ENCODE measurements at regions not wholly inside any gene's neighbourhood (a gene's known extent, or its start where the extent isn't known, plus 50 kb on each side); places are given as distances from the start of the nearest gene placed in this dataset.

DNA sequence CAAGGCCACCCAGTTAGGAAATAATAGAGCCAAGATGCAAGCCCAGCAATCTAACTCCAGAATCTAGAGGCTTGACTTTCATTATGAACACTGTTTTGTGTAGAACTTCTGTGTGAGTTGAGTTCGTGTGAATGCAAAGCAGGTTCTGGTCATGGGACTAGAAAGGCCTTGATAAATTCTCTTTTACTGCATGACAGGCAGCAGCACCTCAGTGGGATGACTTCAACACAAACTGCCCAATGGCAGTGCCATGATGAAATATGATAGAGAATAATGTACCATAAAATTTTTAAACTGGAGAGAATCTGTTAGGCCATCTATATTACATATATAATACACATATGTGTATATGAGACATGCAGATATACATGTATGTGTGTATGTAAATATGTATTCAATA lies 214.5 kb downstream of the KLF5 start:
- DNase-seq: no peak

GRCh38 chr13:73272831-73273230 lies 214.0 kb downstream of the KLF5 start:
- no peak for DNase-seq

DNA sequence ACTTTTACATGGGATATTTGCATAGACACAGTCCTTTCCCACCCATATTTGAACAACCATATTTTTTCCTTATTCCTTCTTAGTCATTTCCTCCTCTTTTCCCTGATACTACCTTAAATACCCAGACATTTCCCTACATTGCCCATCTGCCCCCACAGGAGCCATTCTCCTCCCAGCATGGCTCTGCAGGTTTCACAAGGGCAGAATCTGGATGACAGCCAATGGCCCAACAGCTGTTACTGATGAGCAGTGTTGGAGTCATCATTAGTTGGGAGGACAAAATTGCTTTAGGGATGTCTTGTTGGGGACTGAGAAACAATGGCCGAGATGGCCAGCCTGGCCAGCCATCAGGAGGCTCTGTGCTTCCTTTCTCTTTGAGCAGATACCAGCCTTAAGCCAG lies 209.5 kb downstream of the KLF5 start:
- DNase-seq: no peak

DNA sequence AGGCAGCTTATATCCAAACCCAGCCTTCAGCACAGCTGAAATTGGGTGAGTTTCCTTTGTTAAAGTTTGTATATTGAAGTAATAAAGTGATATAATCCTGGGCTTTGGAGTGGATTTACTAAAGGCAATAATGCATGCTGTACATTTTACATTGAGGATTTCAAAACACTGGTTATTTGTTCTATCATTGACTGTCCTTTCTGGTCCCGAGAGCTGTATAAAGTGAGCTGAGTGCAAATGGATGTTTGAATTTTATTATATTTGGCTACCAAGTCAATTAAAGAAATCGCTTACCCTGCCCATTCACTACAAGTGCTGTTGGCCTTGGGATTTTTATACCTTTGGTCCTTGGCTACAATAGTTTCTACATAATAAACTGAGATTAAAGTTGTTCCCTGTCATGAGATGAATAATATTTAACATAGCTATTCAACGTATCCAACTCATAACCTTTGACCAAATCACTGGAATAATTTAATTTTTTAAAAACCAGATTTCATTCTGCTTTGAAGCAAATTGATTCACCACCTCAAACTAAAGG lies 207.9 kb downstream of the KLF5 start:
- DNase-seq: no peak

- no peak for DNase-seq
Measured at GRCh38 chr13:73262862-73263627, 204.2 kb downstream of the KLF5 start.

DNA sequence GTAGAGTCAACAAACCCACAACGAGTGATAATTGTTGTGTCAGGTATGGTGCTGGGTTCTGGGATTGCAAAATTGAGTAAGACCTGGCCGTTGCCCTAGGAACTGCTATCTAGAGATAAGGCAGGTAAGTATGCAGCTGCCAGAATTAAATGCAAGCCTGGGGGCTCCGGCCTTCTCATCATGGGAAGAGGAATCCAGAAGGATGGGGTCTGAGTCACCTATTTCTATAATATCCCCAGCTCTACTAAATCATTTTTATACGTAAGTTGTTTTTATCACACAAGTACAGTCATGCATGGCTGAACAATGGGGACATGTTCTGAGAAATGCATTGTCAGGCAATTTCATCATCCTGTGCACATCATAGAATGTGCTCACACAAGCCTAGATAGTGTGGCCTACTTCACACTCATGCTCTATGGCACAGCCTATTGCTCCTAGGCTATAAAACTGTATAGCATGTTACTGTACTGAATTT lies 203.0 kb downstream of the KLF5 start:
- no peak for DNase-seq

- no peak for DNase-seq
Measured at GRCh38 chr13:73259061-73260017, 200.5 kb downstream of the KLF5 start.

DNA sequence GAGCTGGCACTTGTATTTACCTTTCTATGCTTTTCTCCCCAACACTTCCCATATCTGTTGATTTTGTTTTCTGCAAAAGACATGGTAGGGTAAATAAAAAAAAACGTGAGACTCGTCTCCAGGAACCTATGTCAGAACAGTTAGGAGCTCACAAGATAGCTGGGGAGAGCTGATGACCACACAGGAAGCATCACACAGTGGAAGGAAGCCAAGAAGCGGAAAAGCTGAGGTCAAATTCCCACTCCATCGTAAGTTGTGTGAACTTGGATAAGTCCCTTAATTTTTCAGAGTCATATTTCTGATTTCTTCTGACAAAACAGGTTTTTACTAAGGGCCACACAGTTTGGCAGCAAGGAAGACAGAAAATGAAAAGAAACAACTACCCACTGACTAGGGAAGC lies 199.6 kb downstream of the KLF5 start:
- DNase-seq: no peak

DNA sequence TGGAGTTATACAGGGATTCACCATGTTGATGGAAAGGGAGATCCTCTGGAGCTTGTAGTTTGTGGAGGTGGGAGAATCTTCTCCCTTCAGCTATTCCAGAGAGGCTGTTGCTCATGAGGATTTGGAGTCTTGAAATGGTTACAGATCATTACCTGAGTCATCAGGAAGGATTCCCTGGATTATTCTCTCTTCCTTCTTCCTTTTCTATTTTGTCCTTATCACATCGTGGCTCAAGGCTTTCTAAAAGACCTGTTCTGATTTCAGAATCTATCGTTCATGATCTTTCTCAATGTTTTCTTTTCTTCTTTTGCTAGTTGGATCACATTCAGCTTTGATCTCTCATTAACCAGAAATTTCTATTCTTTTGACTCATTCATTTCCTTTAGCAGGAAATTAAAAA lies 196.0 kb downstream of the KLF5 start:
- no peak for DNase-seq

DNA sequence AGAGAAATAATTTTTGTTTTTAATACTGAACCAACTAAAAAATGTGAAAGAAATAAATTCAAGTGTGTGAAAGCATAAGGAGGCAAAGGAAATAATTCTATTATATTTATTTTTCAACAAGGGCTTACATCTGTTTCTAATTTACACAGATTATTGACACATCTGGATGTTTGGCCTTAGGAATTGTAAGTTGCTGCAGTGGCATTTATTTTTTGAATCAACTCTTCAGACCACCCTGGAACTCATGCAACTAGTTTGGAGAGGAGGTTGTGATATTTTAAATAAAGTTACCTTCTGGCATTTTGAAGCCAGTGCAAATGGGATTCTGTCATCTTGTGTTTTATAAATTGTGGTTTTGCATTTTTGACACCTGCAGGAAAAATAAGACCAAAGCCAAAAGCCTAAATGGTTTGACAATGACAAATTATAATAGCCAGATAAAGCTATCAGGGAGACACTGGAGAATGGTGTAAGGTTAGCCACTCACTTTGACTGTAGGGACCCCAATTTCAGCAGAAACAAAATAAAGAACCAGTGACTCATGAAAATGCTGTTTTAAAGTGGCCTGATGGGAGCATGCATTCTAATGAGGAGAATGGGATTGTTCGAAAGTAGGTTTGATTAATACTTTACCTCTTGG lies 192.9 kb downstream of the KLF5 start:
- no peak for DNase-seq

GRCh38 chr13:73250061-73250460 lies 191.3 kb downstream of the KLF5 start:
- no peak for DNase-seq

DNA sequence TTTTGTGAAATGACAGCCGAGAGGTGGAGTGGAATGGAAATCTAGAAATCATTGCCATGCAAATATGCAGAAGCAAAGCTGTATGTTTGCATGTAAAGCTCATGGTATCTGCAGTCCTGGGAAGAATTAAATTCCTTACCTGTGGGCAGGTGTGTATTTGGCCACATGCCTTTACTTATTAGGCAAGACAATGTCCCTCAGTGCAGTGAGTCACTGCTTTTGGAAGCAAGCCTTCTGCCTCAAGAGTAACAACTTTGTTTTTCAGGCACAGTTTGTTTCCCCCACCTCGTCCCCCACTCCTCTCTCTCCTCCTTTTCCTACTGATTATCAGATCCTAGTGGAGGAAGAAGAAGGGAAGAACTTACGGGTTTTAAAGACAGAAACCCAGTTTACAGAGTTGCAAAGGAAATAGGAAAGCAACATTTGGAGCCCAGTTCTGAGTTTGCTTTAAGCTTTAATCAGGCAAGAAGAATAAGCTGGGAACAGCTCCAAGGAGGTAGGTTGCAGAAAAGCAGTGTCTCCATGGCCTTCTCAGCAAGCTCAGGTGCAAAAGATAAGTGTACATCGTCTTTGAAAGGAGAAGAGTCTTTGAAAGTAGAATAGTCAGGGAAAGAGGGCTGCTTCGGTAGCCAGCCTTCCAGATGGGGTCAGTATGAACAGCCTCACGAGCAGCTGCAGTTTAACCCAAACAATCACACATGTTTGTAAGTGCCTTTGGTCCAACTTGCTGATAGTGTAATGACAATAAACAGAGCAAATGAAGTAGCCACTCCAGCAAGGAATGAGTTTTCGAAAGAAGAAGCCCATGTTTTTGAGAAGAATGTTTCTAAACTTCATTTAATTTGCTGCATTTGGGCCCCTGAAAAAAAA lies 190.1 kb downstream of the KLF5 start:
- DNase-seq: no peak

DNA sequence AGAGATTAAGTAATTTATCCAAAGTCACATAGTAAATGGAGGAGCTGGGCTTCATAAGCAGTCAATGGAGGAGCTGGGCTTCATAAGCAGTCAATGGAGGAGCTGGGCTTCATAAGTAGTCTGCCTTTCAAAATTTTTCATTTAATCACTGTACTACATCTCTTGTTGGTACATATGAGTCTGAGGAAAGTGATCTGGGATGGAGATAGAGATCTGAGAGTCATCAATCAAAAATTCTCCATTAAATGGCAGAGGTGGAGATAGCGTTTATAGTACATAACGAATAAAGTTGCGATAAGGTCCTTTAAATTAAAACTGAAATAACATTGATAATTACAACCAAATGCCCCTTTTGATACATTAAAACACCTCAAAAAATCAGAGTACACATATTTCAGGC lies 189.3 kb downstream of the KLF5 start:
- DNase-seq: no peak

DNA sequence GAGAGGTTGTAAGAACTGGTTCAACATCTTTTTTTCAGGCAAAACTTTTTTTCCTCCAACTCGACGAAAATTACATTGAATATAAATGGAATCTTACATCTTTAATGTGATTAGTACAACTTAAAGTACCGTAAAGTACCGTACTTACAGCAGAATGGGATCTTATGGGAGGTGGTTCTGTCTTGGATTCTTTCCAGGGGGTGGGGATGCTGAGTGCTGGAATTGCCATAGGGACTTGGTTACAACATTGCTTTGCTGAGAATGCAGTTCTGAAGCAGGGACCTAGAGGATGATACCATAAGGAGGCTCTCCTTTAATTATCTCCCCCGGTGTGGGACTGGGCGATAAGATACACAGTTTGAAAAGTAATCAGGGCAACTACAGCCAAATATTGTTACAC lies 186.4 kb downstream of the KLF5 start:
- DNase-seq: no peak

DNA sequence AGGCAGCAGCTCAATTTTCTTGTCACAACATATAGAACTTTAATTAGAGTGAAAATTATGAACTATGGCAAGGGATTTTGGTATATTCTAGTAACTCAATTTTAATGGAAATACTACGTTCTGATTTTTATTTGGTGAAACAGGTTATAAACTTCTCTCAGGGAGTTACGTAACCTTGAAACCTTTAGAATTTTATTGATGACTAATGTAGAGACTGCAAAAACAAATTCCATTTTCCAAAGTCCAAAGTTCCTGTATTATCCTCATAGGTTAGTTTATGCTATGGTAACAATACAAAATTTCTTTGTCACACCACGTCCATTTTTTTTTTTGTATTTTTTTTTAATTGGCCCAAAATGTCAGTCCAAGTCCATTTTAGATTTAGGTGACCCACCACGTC lies 185.7 kb downstream of the KLF5 start:
- no peak for DNase-seq

DNA sequence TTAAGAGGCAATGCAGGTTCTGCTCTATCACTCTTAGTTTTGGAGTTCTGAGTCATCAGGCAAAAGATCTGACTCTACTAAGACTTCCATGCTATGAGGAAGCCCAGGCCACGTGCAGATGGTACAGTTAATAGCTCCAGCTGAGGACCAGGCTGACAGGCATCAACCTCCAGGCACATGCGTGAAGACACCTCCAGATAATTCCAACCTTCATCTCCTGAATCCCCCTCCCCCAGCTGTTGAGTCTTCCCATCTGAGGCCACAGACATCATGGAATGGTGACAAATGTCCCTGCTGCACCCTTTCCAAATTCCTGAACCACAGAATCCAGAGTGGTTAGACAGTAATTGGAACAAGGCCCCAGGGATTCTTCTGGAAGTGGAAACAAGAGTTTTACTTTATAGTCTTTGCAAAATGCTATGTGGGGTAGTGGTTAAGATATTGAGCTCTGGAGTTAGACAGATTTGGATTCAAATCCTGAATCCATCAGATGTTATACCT lies 183.8 kb downstream of the KLF5 start:
- DNase-seq: no peak

GRCh38 chr13:73240193-73240592 lies 181.4 kb downstream of the KLF5 start:
- DNase-seq: no peak

DNA sequence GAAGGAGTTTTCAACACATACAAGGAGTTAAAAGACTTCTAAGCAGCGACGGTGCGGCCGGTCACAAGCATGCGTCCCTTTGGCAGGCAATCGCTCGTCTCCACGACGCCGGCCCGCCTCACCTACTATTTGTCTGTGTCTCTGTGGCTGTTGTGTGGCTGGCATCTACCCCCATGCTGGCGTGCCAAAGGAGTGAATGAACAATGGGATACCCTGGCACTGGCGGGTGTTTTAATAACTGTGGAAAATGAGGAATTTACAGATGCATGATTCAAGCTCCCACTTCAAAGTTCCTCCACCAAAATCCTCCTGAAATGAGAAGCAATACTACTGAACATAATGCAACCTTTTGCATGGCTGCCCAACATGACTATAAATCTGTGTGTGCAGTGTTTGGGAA lies 176.6 kb downstream of the KLF5 start:
- DNase-seq: no peak

DNA sequence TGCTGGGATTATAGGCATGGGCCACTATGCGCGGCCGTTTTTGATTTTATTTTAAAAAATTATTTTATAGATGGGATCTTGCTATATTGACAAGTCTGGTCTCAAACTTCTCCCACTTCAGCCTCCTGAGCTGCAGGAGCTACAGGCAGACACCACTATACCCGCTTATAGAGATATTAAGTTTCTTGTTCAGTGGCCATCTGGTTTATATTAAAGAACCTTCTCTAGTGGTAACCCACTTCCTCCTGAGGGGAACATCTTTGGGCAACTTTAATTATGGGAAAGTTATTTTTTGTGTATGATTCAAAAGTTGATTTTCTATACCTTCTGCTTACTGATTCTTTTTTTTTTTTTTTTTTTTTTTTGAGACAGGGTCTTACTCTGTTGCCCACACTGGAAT lies 172.7 kb downstream of the KLF5 start:
- DNase-seq: no peak

DNA sequence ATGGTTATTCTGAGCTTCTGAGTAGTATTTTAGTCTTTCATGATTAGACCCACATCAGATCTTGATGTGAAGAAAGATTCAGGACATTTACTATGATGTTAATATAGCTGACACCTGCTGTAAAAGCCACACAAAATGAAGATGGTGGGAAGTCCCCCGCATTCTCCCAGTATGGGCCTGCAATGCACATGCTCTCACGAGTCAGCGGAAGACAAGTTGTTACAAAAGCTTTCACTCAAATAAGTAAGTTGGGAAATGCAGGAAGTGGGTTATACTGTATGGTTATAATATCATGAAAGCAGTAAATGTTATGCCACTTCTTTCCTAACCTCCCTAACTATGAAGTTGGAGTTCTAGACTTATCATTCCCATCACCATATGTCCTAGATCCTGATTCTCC lies 171.9 kb downstream of the KLF5 start:
- DNase-seq: peak; percentile 32

GRCh38 chr13:73228546-73228945 lies 169.7 kb downstream of the KLF5 start:
- DNase-seq: peak; percentile 14

DNA sequence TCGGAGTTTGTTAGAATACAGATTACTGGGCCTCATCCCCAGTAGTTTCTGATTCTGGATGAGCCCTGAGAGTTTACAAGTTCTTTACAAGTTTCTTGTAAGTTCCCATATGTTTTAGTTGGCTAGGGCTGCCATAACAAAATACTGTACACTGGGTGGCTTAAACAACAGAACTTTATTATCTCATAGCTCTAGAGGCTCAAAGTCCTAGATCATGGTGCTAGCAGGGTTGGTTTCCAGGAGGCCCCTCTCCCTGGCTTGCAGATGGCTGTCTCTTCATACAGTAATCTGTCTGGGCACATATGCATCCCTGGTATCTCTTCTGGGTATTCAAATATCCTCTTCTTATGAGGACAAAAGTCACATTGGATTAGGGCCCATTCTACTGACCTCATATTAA lies 167.2 kb downstream of the KLF5 start:
- DNase-seq: no peak

Data from CD4-positive, alpha-beta T cell treated with Interleukin-17A for 4 hours (primary cell).